Right atrium auricular region (tissue), 2 donors: ENCODE measurements at regions not wholly inside any gene's neighbourhood (a gene's known extent, or its start where the extent isn't known, plus 50 kb on each side); places are given as distances from the start of the nearest gene placed in this dataset.

Experiments
- DNase-seq: peaks from one replicate; pipeline ENCODE4 v3.0.0-alpha.2; 2019; ENCODE audit warnings: low spot score
- H3K27ac ChIP-seq, 2 donors: fragments of 200-600 bp; sonication (generic); 1 replicate in 1 of 2; 2 replicates in 1 of 2; pipeline ENCODE4 v1.5.1; 2016 to 2019
- H3K27me3 ChIP-seq, 2 donors: fragments of 200-600 bp; sonication (generic); one replicate each; pipeline versions ENCODE4 v1.5.1 to v1.6.0; 2017 to 2019
- H3K36me3 ChIP-seq: fragments of 200-600 bp; sonication (generic); one replicate; pipeline ENCODE4 v1.5.1; 2016
- H3K4me1 ChIP-seq, 2 donors: fragments of 200-600 bp; sonication (generic); one replicate each; pipeline versions ENCODE4 v1.5.1 to v1.6.0; 2017 to 2019
- H3K4me3 ChIP-seq, 2 donors: fragments of 200-600 bp; sonication (generic); 1 replicate in 1 of 2; 2 replicates in 1 of 2; pipeline ENCODE4 v1.5.1; 2017 to 2019; ENCODE audit warnings: mild to moderate bottlenecking in 1 of 2, moderate library complexity in 1 of 2
- H3K9me3 ChIP-seq, 2 donors: fragments of 200-600 bp; sonication (generic); one replicate each; pipeline ENCODE4 v1.5.1; 2019
- CTCF ChIP-seq, 2 donors: fragments of 200-600 bp; sonication (generic); IDR thresholded peaks; one replicate each; pipeline ENCODE4 v1.5.1; 2019; ENCODE audit warnings: antibody characterized with exemption in 2 of 2

GRCh38 chr2:204012072-204012653 is 75.6 kb downstream of the ICOS start:
- H3K4me1 ChIP-seq, result no peaks in the 10 kb centered on the region

DNA sequence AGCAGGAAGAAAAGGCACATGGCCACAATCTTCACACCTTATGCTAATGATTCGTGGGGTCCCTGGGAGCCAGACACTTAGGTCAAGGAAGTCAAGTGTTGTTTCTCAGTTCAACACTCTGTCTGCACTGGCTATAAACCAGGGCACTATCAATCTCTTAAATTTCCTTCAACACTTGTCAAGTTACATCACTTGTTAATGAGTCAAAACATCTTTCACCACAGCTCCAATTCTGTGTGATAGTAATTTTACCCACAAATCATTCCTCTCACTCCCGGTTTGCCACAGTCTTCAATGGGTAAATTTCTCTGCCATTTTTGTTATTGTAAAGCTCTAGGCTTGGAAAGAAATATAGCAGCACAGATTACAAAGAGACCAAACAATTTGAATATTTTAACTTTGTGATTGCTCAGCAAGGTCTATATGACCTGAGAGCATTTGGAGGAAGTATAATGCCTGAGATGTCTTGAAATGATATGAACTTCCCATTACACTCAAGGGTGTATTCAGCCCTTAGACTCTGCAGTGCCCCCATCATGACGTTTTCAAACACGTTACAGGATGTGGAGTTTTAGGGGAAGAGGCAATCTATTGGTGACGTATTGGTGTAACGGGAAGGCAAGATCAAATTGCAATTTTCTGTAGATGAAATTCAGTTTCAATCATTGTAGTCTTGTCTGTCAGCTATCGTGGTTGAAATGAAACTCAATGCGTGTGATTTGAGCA is 78.7 kb downstream of the ICOS start:
- Histone ChIP-seq H3K36me3 (no peaks in the 10 kb centered on the region), H3K4me1 (no peaks in the 10 kb centered on the region), H3K27me3 (no peaks in the 10 kb centered on the region), H3K4me3 (no peak overlapping the region), H3K9me3 (no peaks in the 10 kb centered on the region), H3K27ac (no peak overlapping the region)
- TF ChIP-seq CTCF (IDR thresholded peaks at IDR 0.05), result no peak
- no peak for DNase-seq

More at GRCh38 chr2:204012072-204012653, 75.6 kb downstream of the ICOS start:
- H3K36me3 ChIP-seq, result no peaks in the 10 kb centered on the region
- no peak for DNase-seq
- TF ChIP-seq CTCF (IDR thresholded peaks at IDR 0.05), result no peak
- H3K27me3 ChIP-seq, result no peaks in the 10 kb centered on the region
- H3K27ac ChIP-seq, result no peak overlapping the region
- H3K9me3 ChIP-seq, result no peaks in the 10 kb centered on the region
- H3K4me3 ChIP-seq, result no peak overlapping the region

GRCh38 chr2:204018717-204019116 is 82.2 kb downstream of the ICOS start:
- Histone ChIP-seq H3K27ac (no peak overlapping the region), H3K4me1 (no peaks in the 10 kb centered on the region), H3K4me3 (no peak overlapping the region), H3K9me3 (no peaks in the 10 kb centered on the region), H3K27me3 (no peaks in the 10 kb centered on the region), H3K36me3 (no peaks in the 10 kb centered on the region)
- no peak for TF ChIP-seq CTCF (IDR thresholded peaks at IDR 0.05)
- no peak for DNase-seq

DNA sequence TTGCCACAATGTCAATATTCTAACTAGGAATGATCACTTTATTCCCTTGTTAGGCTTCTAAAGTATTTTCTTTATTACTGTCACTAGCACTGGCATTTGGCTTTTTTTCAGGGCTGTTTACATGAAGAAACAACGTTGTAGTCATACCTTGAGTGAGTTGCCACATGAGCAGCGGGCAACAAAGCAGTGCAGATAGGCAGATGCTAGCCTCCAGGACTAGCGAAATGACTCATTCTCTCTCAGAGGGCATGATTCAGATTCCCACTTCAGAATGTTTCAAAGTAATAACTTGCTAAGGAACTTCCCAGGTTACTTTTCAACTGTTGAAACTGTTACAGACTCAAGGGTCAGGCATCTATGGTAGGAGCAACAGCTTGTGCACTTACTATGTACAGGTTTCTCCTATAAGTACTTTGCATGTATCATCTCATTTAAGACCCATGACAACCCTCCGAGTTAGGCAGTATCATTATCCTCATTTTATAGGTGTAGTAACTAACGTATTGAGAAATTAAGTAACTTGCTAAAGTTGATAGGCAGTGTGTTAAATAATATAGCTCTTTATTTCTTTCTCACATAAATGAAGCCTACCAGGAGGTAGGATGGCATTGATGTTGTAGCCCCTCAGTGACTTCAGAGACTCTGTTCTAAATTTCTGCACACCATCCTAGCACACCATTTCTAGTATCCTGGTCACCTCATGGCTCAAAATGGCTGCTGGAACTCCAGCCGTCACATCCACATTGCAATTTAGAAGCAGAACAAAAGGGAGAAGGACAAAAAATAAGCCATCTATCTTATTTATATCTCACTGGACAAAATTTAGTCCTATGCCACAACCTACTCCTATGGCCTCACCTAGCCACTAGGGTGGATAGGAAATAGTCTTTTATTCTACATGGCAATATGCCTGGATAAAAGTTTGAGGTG is 83.3 kb downstream of the ICOS start:
- DNase-seq, result no peak
- H3K4me1 ChIP-seq, result no peaks in the 10 kb centered on the region
- H3K27me3 ChIP-seq, result no peaks in the 10 kb centered on the region
- TF ChIP-seq CTCF (IDR thresholded peaks at IDR 0.05), result no peak
- no peak overlapping the region for H3K27ac ChIP-seq
- H3K36me3 ChIP-seq, result no peaks in the 10 kb centered on the region
- H3K4me3 ChIP-seq, result no peak overlapping the region
- H3K9me3 ChIP-seq, result no peaks in the 10 kb centered on the region

- H3K4me1 ChIP-seq, result no peaks in the 10 kb centered on the region
- no peak overlapping the region for H3K4me3 ChIP-seq
- no peak for TF ChIP-seq CTCF (IDR thresholded peaks at IDR 0.05)
- DNase-seq, result no peak
- no peaks in the 10 kb centered on the region for H3K27me3 ChIP-seq
- no peak overlapping the region for H3K27ac ChIP-seq
- H3K9me3 ChIP-seq, result no peaks in the 10 kb centered on the region
- H3K36me3 ChIP-seq, result no peaks in the 10 kb centered on the region
These were observed 84.9 kb downstream of the ICOS start for GRCh38 chr2:204021290-204022081.
